ENCODE measurements at regions not wholly inside any gene's neighbourhood (a gene's known extent, or its start where the extent isn't known, plus 50 kb on each side); places are given as distances from the start of the nearest gene placed in this dataset.

GRCh38 chr22:19619144-19620009 is 94.9 kb upstream of the SEPTIN5 start:
- H2AFZ ChIP-seq (ENCODE audit: low read length), result no peak overlapping the region
- 0 out of 2 replicates have a peak overlapping the region, but pooled peaks have one; percentile 48 for H3K18ac ChIP-seq (ENCODE audit: extremely low read depth, low read length)
- ChIA-PET POLR2A (ENCODE audit: partially characterized antibody) (interaction anchor here (0.8 kb wide), 1 partner anchor 10 kb away, joined by 3 read pairs; no protein-coding TSS in a partner anchor), CTCF (ENCODE audit: partially characterized antibody) (interaction anchor here (1.1 to 3.2 kb wide), 5 partner anchors 11 to 60 kb away, joined by 3 to 17 read pairs (median 3); no protein-coding TSS in a partner anchor)
- FAIRE-seq, result no peak
- no peaks in the 10 kb centered on the region for H4K20me1 ChIP-seq (replicated peaks in 1 of 2; ENCODE audit: control insufficient read depth in 1 of 2, insufficient read depth in 2 of 2, low read length in 2 of 2)
- H4K8ac ChIP-seq (ENCODE audit: extremely low read depth, insufficient read depth, low read length), result no peak overlapping the region
- H2BK15ac ChIP-seq (ENCODE audit: low read length), result 0 out of 2 replicates have a peak overlapping the region, but pooled peaks have one; percentile 20
- no peak overlapping the region for H3K27ac ChIP-seq (ENCODE audit: low read depth, low read length)
- no peak overlapping the region for H3K9ac ChIP-seq (replicated peaks in 1 of 4; ENCODE audit: extremely low read depth in 1 of 4, low read depth in 3 of 4, low read length in 3 of 4)
- H3K23ac ChIP-seq (ENCODE audit: insufficient read length), result no peak overlapping the region
- no peak overlapping the region for H3K4me2 ChIP-seq (ENCODE audit: insufficient read depth in 1 of 2, low read depth in 2 of 2, low read length in 2 of 2)
- no peaks in the 10 kb centered on the region; a peak in 1 of 7 replicates for H3K27me3 ChIP-seq (replicated peaks in 1 of 4; ENCODE audit: control insufficient read depth in 3 of 4, extremely low read depth in 1 of 4, insufficient read depth in 3 of 4, low read length in 3 of 4)
- 90% methylated on average over 8 of the region's 8 CpGs; no CpG with 5 or more reads in 1 of the 2 experiments for WGBS, 2 experiments (ENCODE audit: extremely low coverage in 1 of 2, insufficient coverage in 1 of 2, insufficient read length in 1 of 2, insufficient replicate concordance in 2 of 2, low coverage in 1 of 2, low lambda C conversion rate in 2 of 2, missing lambda C conversion rate in 1 of 2)
- no peak overlapping the region for H2BK120ac ChIP-seq (replicated peaks; ENCODE audit: low read depth, low read length)
- no peaks in the 10 kb centered on the region for H3K36me3 ChIP-seq (ENCODE audit: control insufficient read depth in 2 of 4, insufficient read depth in 4 of 4, low read length in 3 of 4)
- H3K4me3 ChIP-seq (ENCODE audit: extremely low read depth in 1 of 4, insufficient read depth in 2 of 4, low read depth in 3 of 4, low read length in 4 of 4), result no peak overlapping the region
- H2BK12ac ChIP-seq (ENCODE audit: low read depth, low read length), result 0 out of 2 replicates have a peak overlapping the region, but pooled peaks have one; percentile 27
- no peaks in the 10 kb centered on the region for H3K79me2 ChIP-seq (ENCODE audit: control insufficient read depth in 1 of 2, insufficient read depth in 2 of 2, low read length in 2 of 2)
- H2AK5ac ChIP-seq (ENCODE audit: low read depth, low read length), result 0 out of 2 replicates have a peak overlapping the region, but pooled peaks have one; percentile 34
- no peak for DNase-seq (ENCODE audit: low read depth in 1 of 2, low spot score in 2 of 2)
- H3K56ac ChIP-seq (replicated peaks; ENCODE audit: insufficient read length, low read depth, low read length), result no peak overlapping the region
- H4K5ac ChIP-seq (ENCODE audit: insufficient read length, low read depth, low read length), result no peak overlapping the region
- no peak overlapping the region for H2BK5ac ChIP-seq (ENCODE audit: low read depth, low read length)
- H3K9me3 ChIP-seq (ENCODE audit: insufficient read depth in 2 of 2, low read depth in 1 of 2, low read length in 1 of 2), result no peaks in the 10 kb centered on the region
- H2BK20ac ChIP-seq (ENCODE audit: low read length), result no peak overlapping the region
- no peaks in the 10 kb centered on the region for H3K23me2 ChIP-seq (ENCODE audit: low read depth, low read length)
- H3K14ac ChIP-seq (ENCODE audit: insufficient read length), result no peak overlapping the region
- H3K79me1 ChIP-seq (ENCODE audit: low read depth, low read length), result no peaks in the 10 kb centered on the region
- H3K4me1 ChIP-seq (replicated peaks in 1 of 4; ENCODE audit: control insufficient read depth in 3 of 4, insufficient read depth in 4 of 4, low read length in 3 of 4), result peaks cover 5 to 33% (median 18%) of the 10 kb centered on the region in 4 experiments
- H3K4ac ChIP-seq (replicated peaks; ENCODE audit: insufficient read length, low read depth, low read length), result no peak overlapping the region
- no peak overlapping the region for H4K91ac ChIP-seq (replicated peaks; ENCODE audit: insufficient read length, low read length)
- TF ChIP-seq HDAC2 (IDR thresholded peaks at IDR 0.05; ENCODE audit: borderline replicate concordance in 1 of 2, low read depth in 2 of 2, low read length in 2 of 2), result no peak

Data from H1 (cell line).